ENCODE measurements at regions not wholly inside any gene's neighbourhood (a gene's known extent, or its start where the extent isn't known, plus 50 kb on each side); places are given as distances from the start of the nearest gene placed in this dataset.

- DNase-seq: no peak
Measured at GRCh38 chr15:96092186-96092585, 238.3 kb upstream of the NR2F2 start.

- no peak for DNase-seq
Measured at GRCh38 chr15:96093063-96093462, 237.4 kb upstream of the NR2F2 start.

- no peak for DNase-seq
Measured at GRCh38 chr15:96097661-96098060, 232.8 kb upstream of the NR2F2 start.

- no peak for DNase-seq
Measured at GRCh38 chr15:96102631-96103030, 227.9 kb upstream of the NR2F2 start.

- DNase-seq: no peak
Measured at GRCh38 chr15:96106181-96106580, 224.3 kb upstream of the NR2F2 start.

GRCh38 chr15:96106628-96107027, 223.9 kb upstream of the NR2F2 start:
- DNase-seq: no peak

- DNase-seq: no peak
Measured at GRCh38 chr15:96107916-96108315, 222.6 kb upstream of the NR2F2 start.

GRCh38 chr15:96108405-96108804, 222.1 kb upstream of the NR2F2 start:
- DNase-seq: no peak

- no peak for DNase-seq
Measured at GRCh38 chr15:96109820-96110219, 220.7 kb upstream of the NR2F2 start.

- DNase-seq: no peak
Measured at GRCh38 chr15:96112018-96112417, 218.5 kb upstream of the NR2F2 start.

- DNase-seq: no peak
Measured at GRCh38 chr15:96115642-96116041, 214.9 kb upstream of the NR2F2 start.

GRCh38 chr15:96117270-96117669, 213.2 kb upstream of the NR2F2 start:
- DNase-seq: no peak

- DNase-seq: no peak
Measured at GRCh38 chr15:96119734-96120133, 210.8 kb upstream of the NR2F2 start.

- no peak for DNase-seq
Measured at GRCh38 chr15:96121086-96121920, 209.2 kb upstream of the NR2F2 start.

GRCh38 chr15:96122077-96123027, 208.1 kb upstream of the NR2F2 start:
- DNase-seq: no peak

GRCh38 chr15:96123028-96123400, 207.5 kb upstream of the NR2F2 start:
- no peak for DNase-seq

GRCh38 chr15:96123630-96124187, 206.8 kb upstream of the NR2F2 start:
- DNase-seq: no peak

GRCh38 chr15:96124436-96124835, 206.1 kb upstream of the NR2F2 start:
- no peak for DNase-seq

GRCh38 chr15:96125721-96126415, 204.6 kb upstream of the NR2F2 start:
- DNase-seq: no peak

- DNase-seq: no peak
Measured at GRCh38 chr15:96126859-96127258, 203.6 kb upstream of the NR2F2 start.

- DNase-seq: no peak
Measured at GRCh38 chr15:96130734-96131133, 199.8 kb upstream of the NR2F2 start.

GRCh38 chr15:96132126-96132525, 198.4 kb upstream of the NR2F2 start:
- DNase-seq: no peak
